ENCODE measurements at regions not wholly inside any gene's neighbourhood (a gene's known extent, or its start where the extent isn't known, plus 50 kb on each side); places are given as distances from the start of the nearest gene placed in this dataset.
"Not testable (repeated sequence)": the region's sequence is repeated elsewhere in the genome, so short reads cannot be mapped to it uniquely, and the experiment has no call there.

- Histone ChIP-seq H3K4me3 (ENCODE audit: low read length) (no peak overlapping the region), H4K20me1 (ENCODE audit: control insufficient read depth, insufficient read depth, low read depth, low read length) (no peaks in the 10 kb centered on the region), H3K27me3 (ENCODE audit: control insufficient read depth, low read length) (no peaks in the 10 kb centered on the region), H3K36me3 (ENCODE audit: control insufficient read depth, low read length) (no peaks in the 10 kb centered on the region), H3K4me2 (ENCODE audit: low read length) (no peak overlapping the region), H3K9me2 (replicated peaks; ENCODE audit: control insufficient read depth, low read length) (no peaks in the 10 kb centered on the region), H3K4me1 (ENCODE audit: control insufficient read depth, low read length) (no peaks in the 10 kb centered on the region), H3F3A (ENCODE audit: control insufficient read depth, insufficient read depth) (no peaks in the 10 kb centered on the region), H3K27ac (ENCODE audit: low read depth, low read length) (no peak overlapping the region), H3K9me3 (ENCODE audit: control insufficient read depth, insufficient read depth, low read length) (no peaks in the 10 kb centered on the region), H3K79me2 (ENCODE audit: control insufficient read depth, low read length) (no peaks in the 10 kb centered on the region)
- TF ChIP-seq CTCF (IDR thresholded peaks at IDR 0.05; ENCODE audit: low read depth, low read length, poor library complexity, severe bottlenecking) (no peak), EZH2phosphoT487 (IDR thresholded peaks at IDR 0.05; ENCODE audit: borderline replicate concordance, low read length) (no peak)
Measured at GRCh38 chr13:48819899-48820298, 155.8 kb upstream of the FNDC3A start.

GRCh38 chr13:48823526-48823925 lies 152.2 kb upstream of the FNDC3A start:
- not testable (repeated sequence) for H3K4me3 ChIP-seq (ENCODE audit: low read length); H3K9me2 ChIP-seq (replicated peaks; ENCODE audit: control insufficient read depth, low read length); H3K79me2 ChIP-seq (ENCODE audit: control insufficient read depth, low read length); H3F3A ChIP-seq (ENCODE audit: control insufficient read depth, insufficient read depth); H3K27me3 ChIP-seq (ENCODE audit: control insufficient read depth, low read length); H3K27ac ChIP-seq (ENCODE audit: low read depth, low read length); H3K36me3 ChIP-seq (ENCODE audit: control insufficient read depth, low read length); H4K20me1 ChIP-seq (ENCODE audit: control insufficient read depth, insufficient read depth, low read depth, low read length); H3K4me1 ChIP-seq (ENCODE audit: control insufficient read depth, low read length); H3K4me2 ChIP-seq (ENCODE audit: low read length)
- peaks cover 13% of the 10 kb centered on the region; the same call in 1 of the 2 replicates for H3K9me3 ChIP-seq (ENCODE audit: control insufficient read depth, insufficient read depth, low read length)

GRCh38 chr13:48826039-48826438 lies 149.7 kb upstream of the FNDC3A start:
- no peaks in the 10 kb centered on the region for H3K27me3 ChIP-seq (ENCODE audit: control insufficient read depth, low read length)
- no peaks in the 10 kb centered on the region for H4K20me1 ChIP-seq (ENCODE audit: control insufficient read depth, insufficient read depth, low read depth, low read length)
- H3K4me3 ChIP-seq (ENCODE audit: low read length) = no peak overlapping the region
- no peak overlapping the region for H3K4me2 ChIP-seq (ENCODE audit: low read length)
- H3K79me2 ChIP-seq (ENCODE audit: control insufficient read depth, low read length) = no peaks in the 10 kb centered on the region
- H3K9me2 ChIP-seq (replicated peaks; ENCODE audit: control insufficient read depth, low read length) = no peaks in the 10 kb centered on the region
- H3K9me3 ChIP-seq (ENCODE audit: control insufficient read depth, insufficient read depth, low read length) = peaks cover 13% of the 10 kb centered on the region; the same call in 1 of the 2 replicates
- H3K36me3 ChIP-seq (ENCODE audit: control insufficient read depth, low read length) = no peaks in the 10 kb centered on the region
- TF ChIP-seq EZH2phosphoT487 (IDR thresholded peaks at IDR 0.05; ENCODE audit: borderline replicate concordance, low read length) (no peak), CTCF (IDR thresholded peaks at IDR 0.05; ENCODE audit: low read depth, low read length, poor library complexity, severe bottlenecking) (no peak)
- H3K4me1 ChIP-seq (ENCODE audit: control insufficient read depth, low read length) = peaks cover 12% of the 10 kb centered on the region
- no peaks in the 10 kb centered on the region for H3F3A ChIP-seq (ENCODE audit: control insufficient read depth, insufficient read depth)
- H3K27ac ChIP-seq (ENCODE audit: low read depth, low read length) = no peak overlapping the region

GRCh38 chr13:48826922-48827454 lies 148.7 kb upstream of the FNDC3A start:
- H3K27me3 ChIP-seq (ENCODE audit: control insufficient read depth, low read length); H3F3A ChIP-seq (ENCODE audit: control insufficient read depth, insufficient read depth); H4K20me1 ChIP-seq (ENCODE audit: control insufficient read depth, insufficient read depth, low read depth, low read length); H3K79me2 ChIP-seq (ENCODE audit: control insufficient read depth, low read length); H3K4me3 ChIP-seq (ENCODE audit: low read length); H3K27ac ChIP-seq (ENCODE audit: low read depth, low read length); H3K9me2 ChIP-seq (replicated peaks; ENCODE audit: control insufficient read depth, low read length); H3K4me2 ChIP-seq (ENCODE audit: low read length); H3K36me3 ChIP-seq (ENCODE audit: control insufficient read depth, low read length): not testable (repeated sequence)
- H3K4me1 ChIP-seq (ENCODE audit: control insufficient read depth, low read length) = peaks cover 12% of the 10 kb centered on the region
- H3K9me3 ChIP-seq (ENCODE audit: control insufficient read depth, insufficient read depth, low read length) = peaks cover 13% of the 10 kb centered on the region; the same call in 1 of the 2 replicates

All from DOHH2 (cell line).